ENCODE measurements at regions not wholly inside any gene's neighbourhood (a gene's known extent, or its start where the extent isn't known, plus 50 kb on each side); places are given as distances from the start of the nearest gene placed in this dataset.
A peak's percentile ranks its signal among the peaks of the same experiment; 100 is the strongest.

DNA sequence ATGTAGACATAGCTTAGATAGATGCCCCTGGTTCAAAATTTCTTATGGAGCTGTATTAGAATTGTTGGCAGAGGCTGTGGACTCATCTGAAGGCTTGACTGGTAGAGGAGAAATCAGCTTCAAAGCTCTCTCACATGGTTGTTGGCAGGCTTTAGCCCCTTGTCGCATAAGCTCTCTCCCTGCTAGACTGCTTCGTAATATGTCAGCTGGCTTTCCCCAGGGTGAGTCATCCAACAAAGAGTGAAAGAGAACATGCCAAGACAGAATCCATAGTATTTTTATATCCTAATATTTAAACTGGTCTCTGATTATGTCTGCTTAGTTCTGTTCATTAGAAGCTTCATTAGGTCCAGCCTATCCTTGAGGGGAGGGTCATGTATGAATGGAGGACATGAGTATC, 427.4 kb upstream of the NAALADL2 start:
- no peak for TF ChIP-seq POLR2A (IDR thresholded peaks at IDR 0.05; ENCODE audit: low read depth)
- no peak for TF ChIP-seq POLR2AphosphoS5 (IDR thresholded peaks at IDR 0.05)
- no peak for TF ChIP-seq EP300 (IDR thresholded peaks at IDR 0.05)
- TF ChIP-seq, protein P1, sequence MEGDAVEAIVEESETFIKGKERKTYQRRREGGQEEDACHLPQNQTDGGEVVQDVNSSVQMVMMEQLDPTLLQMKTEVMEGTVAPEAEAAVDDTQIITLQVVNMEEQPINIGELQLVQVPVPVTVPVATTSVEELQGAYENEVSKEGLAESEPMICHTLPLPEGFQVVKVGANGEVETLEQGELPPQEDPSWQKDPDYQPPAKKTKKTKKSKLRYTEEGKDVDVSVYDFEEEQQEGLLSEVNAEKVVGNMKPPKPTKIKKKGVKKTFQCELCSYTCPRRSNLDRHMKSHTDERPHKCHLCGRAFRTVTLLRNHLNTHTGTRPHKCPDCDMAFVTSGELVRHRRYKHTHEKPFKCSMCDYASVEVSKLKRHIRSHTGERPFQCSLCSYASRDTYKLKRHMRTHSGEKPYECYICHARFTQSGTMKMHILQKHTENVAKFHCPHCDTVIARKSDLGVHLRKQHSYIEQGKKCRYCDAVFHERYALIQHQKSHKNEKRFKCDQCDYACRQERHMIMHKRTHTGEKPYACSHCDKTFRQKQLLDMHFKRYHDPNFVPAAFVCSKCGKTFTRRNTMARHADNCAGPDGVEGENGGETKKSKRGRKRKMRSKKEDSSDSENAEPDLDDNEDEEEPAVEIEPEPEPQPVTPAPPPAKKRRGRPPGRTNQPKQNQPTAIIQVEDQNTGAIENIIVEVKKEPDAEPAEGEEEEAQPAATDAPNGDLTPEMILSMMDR (IDR thresholded peaks at IDR 0.05) = no peak
- Histone ChIP-seq H3K36me3 (no peaks in the 10 kb centered on the region), H3K4me3 (no peak overlapping the region), H3K9me3 (no peaks in the 10 kb centered on the region), H3K27ac (replicated peaks in 1 of 4) (no peak overlapping the region), H3K4me1 (no peaks in the 10 kb centered on the region), H3K27me3 (no peaks in the 10 kb centered on the region)
- 92% methylated on average over 2 of the region's 2 CpGs for WGBS
- no peak for DNase-seq (ENCODE audit: extremely low spot score)
- intact Hi-C loops (cut with DNase I) = no loop called here

DNA sequence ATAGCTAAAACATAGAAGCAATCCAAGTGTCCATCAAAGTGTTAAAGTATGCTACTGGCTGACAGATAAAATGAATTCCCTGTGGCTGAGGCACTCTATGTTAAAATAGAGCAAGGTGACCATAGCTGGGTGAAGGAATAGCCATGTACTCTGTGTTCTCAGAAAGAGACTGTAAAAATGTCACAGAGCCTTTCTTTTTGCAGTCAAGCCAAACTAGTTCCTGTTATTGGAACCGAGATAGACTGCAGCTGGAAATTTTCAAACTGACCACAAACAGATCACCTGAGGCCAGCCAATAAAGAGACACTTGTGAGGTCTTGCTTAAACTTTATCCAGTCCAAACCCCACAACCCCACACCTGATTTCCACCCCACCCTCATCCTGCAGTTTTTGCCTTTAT, 422.8 kb upstream of the NAALADL2 start:
- Histone ChIP-seq H3K27me3 (no peaks in the 10 kb centered on the region), H3K4me3 (no peak overlapping the region), H3K4me1 (peaks cover 0 to 13% (median 8%) of the 10 kb centered on the region in 4 donors), H3K27ac (replicated peaks in 1 of 4) (no peak overlapping the region), H3K9me3 (no peaks in the 10 kb centered on the region), H3K36me3 (no peaks in the 10 kb centered on the region)
- DNase-seq (ENCODE audit: extremely low spot score) = no peak
- intact Hi-C loops (cut with DNase I) = no loop called here
- TF ChIP-seq EP300 (IDR thresholded peaks at IDR 0.05) = no peak
- TF ChIP-seq, protein P1 (IDR thresholded peaks at IDR 0.05) = no peak
- TF ChIP-seq POLR2A (IDR thresholded peaks at IDR 0.05; ENCODE audit: low read depth) = no peak
- no peak for TF ChIP-seq POLR2AphosphoS5 (IDR thresholded peaks at IDR 0.05)
- WGBS = 12% methylated on average over 1 of the region's 1 CpG

DNA sequence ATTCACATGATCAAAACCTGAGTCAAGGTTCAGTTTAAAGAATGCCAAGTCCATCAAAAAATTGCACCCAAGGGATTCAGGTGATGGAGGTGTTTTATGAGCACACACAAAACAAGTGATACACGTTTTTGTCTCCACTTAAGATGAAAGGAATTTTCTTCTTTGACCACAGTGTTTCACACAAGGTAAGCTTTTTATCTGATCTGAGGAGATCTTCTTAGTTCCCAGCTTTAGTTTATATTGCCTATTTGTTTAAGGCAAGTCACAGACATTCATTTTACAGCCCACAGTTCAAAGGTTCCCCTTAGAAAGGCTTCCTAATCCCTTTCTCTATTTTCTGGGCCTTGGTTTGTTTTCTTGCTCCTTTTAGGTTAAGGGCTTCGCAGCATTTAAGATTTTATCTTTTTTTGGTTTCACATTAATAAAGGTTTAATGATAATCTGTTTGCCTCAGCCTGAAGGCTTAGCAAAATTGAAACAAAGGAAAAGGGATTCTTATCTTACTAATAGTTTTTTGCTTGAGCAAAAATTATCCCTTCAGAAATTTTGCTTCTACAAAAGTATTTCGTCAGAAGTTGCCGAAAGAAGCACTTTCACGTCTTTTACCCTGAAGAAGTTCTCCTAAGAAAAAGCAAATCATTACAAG, 420.5 kb upstream of the NAALADL2 start:
- H3K27ac ChIP-seq (replicated peaks in 1 of 4) = peak overlapping the region in 3 of 4 donors; percentile 97 to 98 (median 97)
- 74% methylated on average over 5 of the region's 5 CpGs for WGBS
- intact Hi-C loops (cut with DNase I) = no loop called here
- peak overlapping the region in 1 of 4 donors; percentile 78 for H3K4me3 ChIP-seq
- no peak for DNase-seq (ENCODE audit: extremely low spot score)
- H3K36me3 ChIP-seq = no peaks in the 10 kb centered on the region
- no peaks in the 10 kb centered on the region for H3K9me3 ChIP-seq
- no peaks in the 10 kb centered on the region for H3K27me3 ChIP-seq
- peaks cover 0 to 22% (median 19%) of the 10 kb centered on the region in 4 donors for H3K4me1 ChIP-seq
- no peak for TF ChIP-seq POLR2A (IDR thresholded peaks at IDR 0.05; ENCODE audit: low read depth)
- TF ChIP-seq POLR2AphosphoS5 (IDR thresholded peaks at IDR 0.05) = no peak
- no peak for TF ChIP-seq EP300 (IDR thresholded peaks at IDR 0.05)
- TF ChIP-seq, protein P1 (IDR thresholded peaks at IDR 0.05) = no peak

DNA sequence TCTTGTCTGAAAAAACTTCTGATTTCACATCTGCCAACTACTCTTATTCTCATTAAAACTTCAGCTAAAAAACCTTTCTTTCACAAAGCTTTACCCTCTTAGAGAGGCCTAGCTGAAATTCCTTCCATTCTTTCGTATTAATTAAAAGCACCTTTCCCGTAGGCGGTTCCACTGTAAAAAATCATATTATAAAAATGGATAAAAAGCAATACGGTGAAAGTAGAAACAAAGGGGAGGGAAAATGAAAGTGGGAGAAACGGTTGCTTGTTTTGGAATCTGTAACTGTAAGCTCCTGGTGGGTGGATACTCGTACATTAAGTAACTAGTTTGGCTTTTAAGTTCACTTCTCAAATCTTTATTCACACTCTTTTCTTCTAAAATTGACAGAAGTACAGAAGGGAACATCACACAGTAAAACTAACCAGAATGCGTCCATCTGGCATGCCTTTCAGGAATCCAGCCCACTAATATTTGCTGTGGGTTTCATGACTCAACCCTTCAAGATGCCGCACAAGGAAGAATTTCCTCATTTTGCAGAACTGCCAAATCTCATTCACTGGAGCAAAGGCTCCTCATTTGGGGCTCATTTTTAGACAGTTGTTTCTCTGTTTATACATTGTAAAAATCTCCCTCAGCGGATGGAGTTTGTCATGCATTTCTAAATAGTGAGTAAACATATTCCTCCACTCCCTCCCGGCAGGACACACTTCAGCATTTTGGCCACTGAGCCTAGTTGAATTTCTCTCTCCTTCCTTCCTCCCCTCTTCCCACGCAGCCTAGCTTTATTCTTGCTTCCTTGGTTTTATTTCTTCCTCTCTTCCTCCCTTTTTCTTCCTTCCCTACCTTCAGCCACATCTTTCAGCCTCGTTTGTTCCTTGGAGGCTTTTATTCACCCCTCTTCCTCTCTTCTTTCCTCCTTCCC, 419.5 kb upstream of the NAALADL2 start:
- no peak for DNase-seq (ENCODE audit: extremely low spot score)
- intact Hi-C loops (cut with DNase I) = no loop called here
- WGBS = 39% methylated on average over 12 of the region's 12 CpGs

More for the DNA sequence above, 419.5 kb upstream of the NAALADL2 start:
- H3K36me3 ChIP-seq = no peaks in the 10 kb centered on the region
- H3K9me3 ChIP-seq = no peaks in the 10 kb centered on the region
- TF ChIP-seq, protein P1 (IDR thresholded peaks at IDR 0.05) = no peak
- TF ChIP-seq POLR2AphosphoS5 (IDR thresholded peaks at IDR 0.05) = peak in 1 of 2 donors; percentile 45
- H3K27me3 ChIP-seq = no peaks in the 10 kb centered on the region
- H3K27ac ChIP-seq (replicated peaks in 1 of 4) = peak overlapping the region; percentile 96 to 98 (median 97)
- peak overlapping the region; percentile 73 to 89 (median 81) for H3K4me3 ChIP-seq
- peaks cover 0 to 22% (median 19%) of the 10 kb centered on the region in 4 donors for H3K4me1 ChIP-seq
